CD4-positive, alpha-beta T cell treated with Interleukin-17A for 1 hour (primary cell): ENCODE measurements at regions not wholly inside any gene's neighbourhood (a gene's known extent, or its start where the extent isn't known, plus 50 kb on each side); places are given as distances from the start of the nearest gene placed in this dataset.
"Not testable (repeated sequence)": the region's sequence is repeated elsewhere in the genome, so short reads cannot be mapped to it uniquely, and the experiment has no call there.

Experiments
- DNase-seq: peaks from one replicate; pipeline ENCODE4 v3.0.0-alpha.2; 2020

DNA sequence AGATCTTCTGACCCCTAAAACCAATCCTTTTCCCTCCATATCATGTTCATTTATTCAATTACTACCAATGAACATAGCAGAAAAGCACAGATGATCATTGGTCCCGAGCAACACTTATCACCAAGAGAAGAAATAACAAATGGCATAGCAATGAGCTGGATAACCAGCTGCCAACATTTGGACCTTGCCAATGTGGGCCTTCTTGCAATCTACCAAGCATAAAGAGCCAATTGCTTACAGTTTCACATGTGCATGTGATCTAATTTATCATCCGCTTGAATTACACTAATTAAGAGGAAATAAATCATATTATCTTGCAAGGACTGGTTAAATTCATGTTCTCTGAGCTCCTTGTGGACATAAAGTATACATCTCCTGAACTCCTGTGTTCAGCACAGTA is 134.8 kb upstream of the HMGA2 start:
- DNase-seq, result no peak

DNA sequence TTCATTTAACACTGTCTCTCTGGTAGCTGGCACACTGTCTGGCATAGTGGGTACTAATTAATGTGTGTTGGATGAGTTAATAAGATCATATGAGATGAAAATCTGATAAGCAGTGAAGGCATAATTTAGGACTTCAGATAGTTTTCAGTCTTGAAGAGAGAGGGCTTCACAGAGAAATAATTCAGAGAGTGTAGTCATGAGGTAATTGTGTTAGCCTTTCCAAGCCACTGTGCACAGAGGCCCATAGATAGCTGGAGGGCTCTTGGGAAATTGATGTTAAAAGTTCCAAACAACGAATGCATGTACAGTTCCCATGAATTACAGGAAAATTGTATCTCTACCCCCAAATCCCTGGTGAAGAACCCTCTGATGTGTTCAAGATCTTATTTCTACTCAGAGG is 133.8 kb upstream of the HMGA2 start:
- no peak for DNase-seq

DNA sequence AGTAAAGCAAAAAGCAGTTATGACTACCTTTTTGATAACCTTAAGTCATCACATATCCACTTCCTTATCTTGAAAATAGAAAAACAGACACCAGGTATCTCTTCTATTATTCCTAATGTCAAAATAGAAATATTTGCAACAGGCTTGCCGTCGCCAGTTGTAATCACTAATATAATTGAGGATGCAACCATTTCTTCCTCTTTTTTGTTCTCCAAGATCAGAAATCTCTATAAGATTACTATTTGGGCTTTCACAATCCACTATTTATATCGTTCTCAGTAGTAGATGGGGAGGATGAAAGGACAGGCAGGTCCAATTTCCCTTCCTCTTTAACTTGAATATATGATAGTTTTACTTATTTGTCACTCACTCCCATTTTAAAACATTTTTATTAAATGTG is 130.2 kb upstream of the HMGA2 start:
- DNase-seq, result no peak

DNA sequence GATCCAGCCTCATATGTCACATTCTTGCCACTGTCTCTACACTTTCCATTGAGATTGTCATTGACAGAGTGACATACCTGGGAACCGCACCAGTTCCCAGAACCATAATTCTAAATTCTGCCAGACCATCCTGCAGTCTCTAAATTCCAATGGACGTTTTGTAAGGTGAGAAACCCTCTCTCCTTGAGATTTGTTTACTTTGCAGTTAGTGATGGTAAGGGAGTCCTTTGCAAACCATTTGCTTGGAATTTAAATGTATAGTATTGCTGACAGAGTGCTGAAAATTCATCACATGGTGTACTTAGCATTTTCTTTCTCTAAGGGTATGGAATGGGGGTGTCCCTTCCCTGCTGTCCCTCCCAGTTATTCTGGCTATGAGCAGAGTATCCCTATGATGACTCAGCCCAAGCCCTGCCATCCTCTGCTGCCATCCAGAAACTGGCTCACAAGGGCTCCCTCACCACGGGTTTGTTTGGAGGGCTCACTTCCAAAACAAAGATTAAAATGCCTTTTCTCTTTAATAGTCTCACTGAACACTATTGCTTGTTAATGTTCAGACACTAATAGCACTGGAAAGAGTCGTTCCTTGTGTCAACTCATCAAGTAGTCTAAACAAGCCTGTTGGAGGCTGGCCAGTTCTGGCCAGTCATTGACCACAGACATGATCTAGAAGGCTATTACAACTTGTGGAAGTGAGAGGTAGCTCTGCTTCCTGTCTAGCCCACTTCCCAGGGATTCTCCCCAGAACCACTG is 129.0 kb upstream of the HMGA2 start:
- no peak for DNase-seq

DNA sequence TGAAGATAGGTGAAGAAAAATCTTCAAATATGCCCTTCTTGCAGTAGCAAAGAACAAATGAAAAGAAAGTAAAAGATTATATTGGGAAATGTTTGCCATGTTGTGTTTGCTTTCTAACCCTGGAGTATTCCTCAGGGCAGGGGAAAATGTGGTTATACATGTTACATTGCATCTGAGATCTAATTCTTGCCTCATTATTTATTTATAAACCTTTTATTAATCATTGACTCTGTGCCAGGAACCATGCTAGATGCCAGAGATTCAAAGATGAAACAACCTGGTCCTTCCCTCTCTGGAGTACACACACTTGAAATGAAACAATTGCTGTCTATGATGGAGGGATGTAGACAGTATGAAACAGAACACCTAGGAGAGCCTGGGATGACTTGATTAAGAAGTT is 128.1 kb upstream of the HMGA2 start:
- DNase-seq, result no peak

DNA sequence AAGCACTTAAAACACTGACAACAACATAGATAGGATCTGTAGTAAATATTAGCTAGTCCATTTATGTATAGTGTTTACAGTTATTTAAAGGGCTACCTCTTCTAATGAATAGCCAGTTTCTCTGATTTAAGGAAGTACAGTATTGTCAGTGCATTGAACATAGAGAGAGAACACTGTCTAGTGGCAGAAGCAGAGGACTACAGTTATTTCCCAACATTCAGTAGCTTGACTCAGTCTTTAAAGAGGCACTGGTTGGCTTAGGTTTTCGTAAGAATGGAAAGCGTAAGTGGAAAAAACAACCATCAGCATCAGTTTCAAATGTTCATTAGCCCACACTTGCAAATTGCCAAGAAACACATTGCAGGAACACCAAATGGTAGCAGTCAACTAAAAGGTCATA is 125.0 kb upstream of the HMGA2 start:
- DNase-seq, result no peak

DNA sequence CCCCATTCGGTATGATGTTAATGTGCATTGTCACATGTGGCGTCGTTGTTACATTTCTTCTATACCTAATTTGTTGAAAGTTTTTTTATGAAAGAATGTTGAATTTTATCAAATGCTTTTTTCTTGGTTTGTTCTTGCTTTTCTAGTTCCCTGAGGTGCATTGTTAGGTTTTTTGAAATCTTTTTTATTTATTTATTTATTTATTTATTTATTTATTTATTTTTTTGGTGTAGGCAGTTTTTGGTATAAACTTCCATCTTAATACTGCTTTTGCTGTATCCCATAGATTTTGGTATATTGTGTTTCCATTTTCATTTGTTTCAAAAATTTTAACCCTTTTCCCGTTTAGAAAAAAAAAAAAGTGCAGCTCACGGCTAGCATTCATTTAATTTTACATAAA is 121.1 kb upstream of the HMGA2 start:
- no peak for DNase-seq

DNA sequence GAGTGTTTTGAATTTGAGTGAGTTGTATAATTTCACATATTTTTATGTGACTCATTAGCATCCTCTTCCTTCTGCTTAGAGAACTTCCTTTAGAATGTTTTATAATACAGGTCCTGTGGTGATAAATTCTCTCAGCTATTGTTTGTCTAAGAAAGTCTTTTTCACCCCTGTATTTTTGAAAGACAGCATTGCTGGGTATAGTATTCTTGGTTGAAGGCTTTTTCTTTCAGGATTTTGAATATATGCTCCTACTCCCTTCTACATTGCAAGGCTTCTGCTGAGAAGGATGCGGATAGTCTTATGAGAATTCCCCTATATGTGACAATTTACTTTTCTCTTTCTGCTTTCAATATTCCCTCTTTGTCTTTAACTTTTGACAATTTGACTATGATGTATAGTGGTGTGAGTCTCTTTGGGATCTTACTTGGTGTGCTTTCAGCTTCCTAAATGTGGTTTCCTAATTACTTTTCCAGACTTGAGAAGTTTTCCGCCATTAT is 118.9 kb upstream of the HMGA2 start:
- DNase-seq, result no peak

DNA sequence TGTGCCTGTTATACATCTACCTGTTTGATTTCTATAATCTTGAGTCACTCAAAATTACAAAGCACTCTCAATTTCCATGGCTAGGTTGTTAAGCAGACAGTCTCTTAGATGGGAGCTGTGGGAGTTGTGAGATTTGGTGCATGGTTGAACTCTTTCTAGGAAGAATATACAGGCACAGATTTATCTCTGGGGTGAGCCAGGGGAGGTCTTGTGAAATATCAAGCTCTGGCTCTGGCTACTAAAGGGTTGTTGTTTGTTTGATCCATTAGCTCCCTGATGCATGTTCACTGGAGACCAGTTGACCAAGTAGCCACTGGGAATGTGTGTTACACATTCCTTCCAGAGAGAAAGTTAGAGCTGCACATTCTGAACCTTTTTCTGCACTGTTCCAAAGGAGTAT is 117.2 kb upstream of the HMGA2 start:
- DNase-seq, result no peak

DNA sequence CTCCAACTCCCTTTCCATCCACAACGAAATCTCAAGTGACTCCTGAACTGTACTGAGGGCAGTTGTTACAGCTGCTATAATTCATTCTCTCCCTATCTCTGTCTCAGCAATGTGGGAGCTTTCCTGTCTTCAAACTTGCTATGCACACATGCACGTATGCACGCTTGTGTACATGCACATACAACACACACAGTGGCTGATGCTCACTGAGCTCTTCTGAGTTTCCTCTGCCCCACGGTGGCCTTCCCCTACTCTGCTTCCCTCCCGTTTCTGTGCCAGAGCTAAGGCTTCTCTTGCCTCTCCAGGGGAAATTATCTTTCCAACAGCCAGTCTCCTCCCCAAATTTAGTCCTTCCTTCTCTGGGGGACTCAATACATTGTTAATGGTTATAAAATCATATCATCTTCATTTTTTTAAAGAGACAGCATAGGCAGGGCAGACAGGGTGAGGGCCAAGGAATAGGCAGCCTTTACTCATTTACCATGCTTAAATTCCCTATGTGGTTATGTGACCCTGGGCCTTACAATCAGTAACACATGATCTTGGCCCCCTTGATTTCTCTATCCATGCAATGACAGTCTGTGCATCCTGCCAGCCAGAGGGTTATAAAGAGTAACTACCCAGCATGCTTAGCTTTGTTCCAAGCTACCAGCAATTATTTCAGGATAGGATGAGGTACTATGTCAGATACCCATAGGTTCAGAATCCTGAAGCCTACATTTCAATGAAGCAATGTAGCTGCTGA is 111.9 kb upstream of the HMGA2 start:
- DNase-seq, result no peak

DNA sequence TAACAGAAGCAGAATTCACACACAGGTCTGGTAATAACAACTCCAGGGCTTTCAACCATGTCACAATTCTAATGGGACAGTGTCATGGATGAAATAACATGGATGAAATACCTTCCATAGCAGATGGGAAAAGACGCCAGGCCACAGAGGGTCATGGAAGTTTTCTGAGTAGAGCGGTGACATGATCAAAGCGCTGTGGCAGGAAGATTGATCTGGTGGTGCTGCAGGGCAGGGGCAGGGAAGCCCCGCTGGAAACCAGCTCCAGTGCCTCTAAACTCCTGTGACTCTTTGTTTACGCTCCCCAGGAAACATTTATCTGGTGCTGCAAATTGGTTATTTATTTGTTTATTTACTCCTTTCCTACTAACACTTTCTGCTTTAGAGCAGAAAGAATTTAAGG is 108.3 kb upstream of the HMGA2 start:
- no peak for DNase-seq

DNA sequence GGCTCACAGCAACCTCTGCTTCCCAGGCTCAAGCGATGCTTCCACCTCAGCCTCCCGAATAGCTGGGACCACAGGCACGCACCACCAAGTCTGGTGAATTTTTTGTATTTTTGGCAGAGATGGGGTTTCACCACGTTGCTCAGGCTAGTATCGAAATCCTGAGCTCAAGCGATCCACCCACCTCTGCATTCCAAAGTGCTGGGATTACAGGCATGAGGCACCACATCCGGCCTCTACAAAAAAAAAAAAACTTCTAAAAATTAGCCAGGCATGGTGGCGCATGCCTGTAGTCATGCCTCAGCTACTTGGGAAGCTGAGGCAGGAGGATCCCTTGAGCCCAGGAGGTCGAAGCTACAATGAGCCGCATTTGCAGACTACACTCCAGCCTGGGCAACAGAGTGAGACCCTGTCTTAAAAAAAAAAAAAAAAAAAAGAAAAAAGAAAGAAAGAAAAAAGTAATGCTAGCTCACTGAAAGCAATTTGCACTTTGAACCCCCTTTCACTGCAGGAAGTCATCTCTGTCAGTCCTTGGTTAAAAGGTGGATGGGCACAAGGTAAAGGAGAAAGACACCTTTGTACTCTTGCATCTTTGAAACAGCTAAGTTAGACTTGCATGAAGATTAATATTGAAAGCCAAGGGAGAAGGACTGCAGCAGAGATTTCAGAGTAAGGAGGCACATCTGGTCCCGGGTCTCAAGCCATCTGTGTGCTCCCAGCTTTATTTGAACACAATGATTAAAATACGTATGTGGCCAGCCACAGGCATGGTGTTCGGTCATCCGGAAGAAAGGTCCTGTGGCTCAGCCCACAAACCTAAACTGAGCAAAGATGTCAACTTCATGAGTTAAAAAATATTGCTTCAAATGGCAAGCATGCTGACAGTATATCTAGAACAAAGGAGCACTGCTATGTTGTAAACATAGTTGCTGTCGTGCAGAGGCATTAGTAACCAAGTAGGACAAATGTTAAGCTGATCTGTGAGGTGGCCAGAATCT is 103.8 kb upstream of the HMGA2 start:
- DNase-seq, result no peak

DNA sequence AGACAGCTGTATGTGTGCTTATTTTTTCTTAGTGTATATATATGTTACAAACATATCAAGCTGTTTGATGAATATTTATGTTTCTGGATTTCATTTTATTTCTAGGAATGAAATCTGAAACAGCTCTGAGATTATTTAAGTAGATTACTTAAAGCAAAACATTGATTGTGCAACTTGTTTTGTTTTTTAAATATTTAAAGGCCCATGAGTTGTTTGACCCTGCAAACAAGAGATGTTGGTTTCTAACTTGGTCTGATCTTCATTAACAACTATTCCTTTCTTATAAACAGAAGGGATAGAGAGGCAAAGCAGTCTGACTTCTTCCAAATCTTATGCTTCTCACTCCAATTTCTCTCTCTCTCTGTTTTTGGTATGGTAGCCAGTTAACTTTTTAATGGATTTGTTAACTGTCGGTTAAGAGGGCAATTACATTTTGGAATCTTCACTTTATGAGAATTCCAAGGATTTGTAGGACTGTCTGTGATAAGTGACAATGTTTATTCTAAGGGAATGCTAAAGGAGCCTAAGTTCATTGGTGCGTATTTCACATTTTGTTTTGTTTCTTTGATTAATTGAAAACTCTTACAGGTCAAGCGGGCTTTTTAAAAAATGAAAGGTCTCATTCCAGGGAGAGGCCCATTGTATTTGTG is 102.6 kb upstream of the HMGA2 start:
- DNase-seq, result no peak

DNA sequence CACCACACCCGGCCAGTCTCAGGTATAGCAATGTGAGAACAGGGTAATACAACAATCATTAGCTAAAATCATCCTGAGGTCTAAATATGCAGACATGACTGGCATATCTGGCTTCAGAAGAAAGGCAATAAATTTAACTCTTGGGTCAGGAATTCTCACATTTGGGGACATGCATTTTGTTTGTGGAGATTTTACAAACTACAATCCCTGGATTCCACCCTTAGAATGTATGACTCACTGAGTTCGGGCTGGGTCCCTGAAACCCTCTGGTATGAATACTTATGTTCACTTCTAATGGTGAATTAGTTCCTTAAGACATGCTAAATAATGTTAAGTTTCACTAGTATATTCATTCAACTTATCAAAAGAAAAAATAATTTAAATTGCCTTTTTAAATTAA is 98.9 kb upstream of the HMGA2 start:
- no peak for DNase-seq

DNA sequence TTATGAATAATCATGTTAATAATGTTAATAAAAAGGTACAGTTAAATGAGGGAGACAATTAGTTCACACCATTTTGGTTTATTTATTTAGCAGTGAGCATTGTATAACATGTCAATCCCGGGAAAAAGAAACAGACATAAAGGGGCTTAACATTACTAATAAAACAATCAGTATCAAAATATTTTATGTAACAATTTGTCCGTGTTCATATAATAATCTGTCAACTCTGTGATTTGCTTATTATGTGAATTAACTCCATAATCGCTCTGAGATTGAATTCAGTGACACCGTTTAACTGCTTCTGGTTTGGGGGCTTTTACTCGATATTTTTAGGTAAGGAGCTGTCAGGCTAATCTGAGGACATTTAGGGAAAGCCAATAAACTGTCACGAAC is 95.8 kb upstream of the HMGA2 start:
- no peak for DNase-seq

DNA sequence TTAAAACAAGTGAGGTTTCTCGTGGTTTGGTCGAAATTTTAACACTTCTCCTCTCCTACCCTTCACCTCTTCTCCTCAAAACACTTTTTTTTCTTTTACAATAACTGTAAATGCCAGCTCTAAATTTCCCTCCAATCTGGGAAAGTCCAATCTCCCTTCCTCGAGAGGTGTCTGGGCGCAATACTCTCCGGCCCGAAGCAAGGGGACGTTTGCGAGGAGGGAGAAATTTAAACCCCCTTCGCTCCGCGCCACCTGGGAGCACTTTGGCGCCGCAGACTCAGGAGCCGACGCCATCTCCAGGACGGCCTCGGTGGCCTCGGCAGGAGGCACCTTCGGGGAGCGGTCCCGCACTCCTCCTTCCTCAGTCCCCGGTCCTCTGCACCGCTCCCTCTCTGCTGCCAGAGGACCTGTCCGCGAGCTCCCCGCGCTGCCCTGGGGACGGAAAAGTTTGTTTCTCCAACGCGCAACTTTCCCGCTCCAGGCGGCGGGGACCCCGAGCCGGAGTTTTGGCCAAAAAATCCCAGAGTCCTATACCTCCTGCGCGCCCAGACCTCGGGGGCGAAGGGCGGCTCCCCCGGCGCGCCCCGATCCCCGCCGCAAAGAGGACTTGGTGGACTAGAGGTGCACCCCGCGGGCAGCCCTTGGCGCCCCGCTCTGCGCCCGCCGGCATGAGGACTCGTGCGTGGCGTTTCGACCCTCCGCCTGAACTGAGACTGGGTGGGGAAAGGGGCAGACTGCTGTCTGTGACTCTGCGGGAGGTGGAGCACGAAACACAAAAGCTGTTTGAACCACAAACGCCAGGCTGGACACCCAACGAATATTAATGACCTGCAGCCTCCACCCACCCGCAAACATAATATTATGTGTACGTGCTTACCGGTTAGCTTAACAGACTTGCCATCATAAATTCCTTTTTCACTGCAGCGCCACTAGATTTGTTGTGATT is 95.2 kb upstream of the HMGA2 start:
- DNase-seq, result no peak

DNA sequence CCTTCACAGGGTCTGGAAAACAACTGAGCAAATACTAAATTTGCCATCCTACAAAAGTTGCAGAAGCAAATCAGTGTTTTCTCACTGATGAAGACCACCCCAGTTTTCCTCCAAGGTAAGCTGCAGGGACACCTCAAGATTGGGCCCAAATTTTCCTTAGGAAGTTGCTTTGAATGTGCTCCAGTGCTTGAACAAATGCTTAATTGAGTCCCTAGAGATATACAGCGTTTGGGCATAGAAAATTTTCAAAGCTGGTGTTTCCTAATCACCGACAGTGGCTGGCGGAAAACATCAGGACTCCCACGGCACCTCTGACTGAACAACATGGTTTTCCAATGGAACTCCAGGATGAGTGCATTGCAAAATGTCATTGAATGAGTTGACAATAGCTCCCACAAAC is 92.5 kb upstream of the HMGA2 start:
- no peak for DNase-seq

DNA sequence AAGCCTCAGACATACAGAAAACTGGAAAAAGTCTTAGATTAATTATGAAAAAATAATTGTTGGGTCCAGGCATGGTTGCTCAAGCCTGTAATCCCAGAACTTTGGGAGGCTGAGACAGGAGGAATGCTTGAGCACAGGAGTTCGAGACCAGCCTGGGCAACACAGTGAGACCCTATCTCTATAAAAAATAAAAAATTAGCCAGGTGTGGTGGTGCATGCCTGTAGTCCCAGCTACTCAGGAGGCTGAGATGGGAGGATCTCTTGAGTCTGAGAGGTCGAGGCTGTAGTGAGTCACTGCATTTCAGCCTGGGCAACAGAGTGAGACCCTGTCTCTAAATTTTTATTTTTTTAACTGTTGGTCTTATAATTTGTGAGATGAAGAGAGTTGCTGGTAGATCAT is 90.6 kb upstream of the HMGA2 start:
- not testable (repeated sequence) for DNase-seq

DNA sequence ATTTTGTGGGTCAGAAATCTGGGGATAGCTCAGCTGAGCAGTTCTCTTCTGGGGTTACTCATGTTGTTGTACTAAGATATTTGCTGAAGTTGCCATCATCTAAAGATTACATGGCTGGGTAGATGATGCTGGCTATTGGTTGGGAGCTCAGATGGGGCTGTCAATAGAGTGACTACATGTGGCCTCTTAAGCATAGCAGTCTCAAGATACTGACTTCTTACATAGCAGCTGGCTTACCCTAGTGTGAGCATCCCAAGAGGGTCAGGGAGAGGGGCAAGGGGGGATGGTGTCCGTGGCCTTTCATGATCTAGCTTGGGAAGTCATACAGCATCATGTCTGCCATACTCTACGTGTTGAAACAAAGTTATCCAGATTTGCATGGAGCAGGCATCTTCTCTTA is 90.1 kb upstream of the HMGA2 start:
- DNase-seq, result no peak

DNA sequence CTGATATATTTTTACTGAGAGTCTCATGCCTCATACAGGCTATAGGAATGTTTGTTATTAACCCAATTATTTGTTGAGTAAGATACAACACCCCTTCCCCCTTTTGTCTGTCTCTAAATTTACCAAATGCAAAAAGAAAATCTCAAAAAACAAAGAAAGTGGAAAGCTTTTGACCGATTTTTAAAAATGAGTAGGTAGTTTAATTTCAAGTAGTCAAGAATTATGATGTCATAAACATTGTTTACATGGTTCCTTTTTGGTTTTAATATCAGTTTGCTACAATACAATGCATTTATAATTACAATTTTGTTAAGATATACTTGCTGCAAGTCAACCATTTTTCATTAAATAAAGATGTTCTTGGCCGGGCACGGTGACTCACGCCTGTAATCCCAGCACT is 84.7 kb upstream of the HMGA2 start:
- DNase-seq, result no peak

DNA sequence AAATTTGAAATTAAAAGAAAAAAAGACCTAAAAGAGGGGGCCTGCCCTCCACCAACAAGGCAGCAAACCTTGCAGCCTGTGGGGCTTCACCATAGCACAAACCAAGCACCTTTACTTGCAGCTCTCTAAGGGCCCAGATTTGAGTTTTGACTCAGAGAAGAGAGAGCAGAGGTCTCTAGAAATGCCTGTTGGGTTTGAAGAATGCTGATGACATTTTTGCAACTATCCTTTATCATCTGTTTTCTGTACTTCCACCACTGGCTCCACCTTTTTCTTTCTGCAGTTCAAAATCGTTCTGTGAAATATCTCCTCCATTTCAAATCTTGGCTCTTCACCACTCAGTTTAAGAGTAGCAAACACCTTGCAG is 83.8 kb upstream of the HMGA2 start:
- no peak for DNase-seq
